Stimulated activated CD4-positive, alpha-beta T cell treated with anti-CD3 and anti-CD28 coated beads, Interleukin-15, amount 100 ng/mL, for 48 hours (primary cell): ENCODE measurements at regions not wholly inside any gene's neighbourhood (a gene's known extent, or its start where the extent isn't known, plus 50 kb on each side); places are given as distances from the start of the nearest gene placed in this dataset.
"Not testable (repeated sequence)": the region's sequence is repeated elsewhere in the genome, so short reads cannot be mapped to it uniquely, and the experiment has no call there.

ENCODE experiments used
- DNase-seq, 2 donors: peaks; one replicate each; pipeline ENCODE4 v3.0.0-alpha.2; 2020; ENCODE audit warnings: low read depth in 2 of 2

GRCh38 chr14:28946267-28946666 is 179.7 kb downstream of the FOXG1 start:
- DNase-seq, result no peak

GRCh38 chr14:28949503-28949902 is 182.9 kb downstream of the FOXG1 start:
- DNase-seq, result no peak

DNA sequence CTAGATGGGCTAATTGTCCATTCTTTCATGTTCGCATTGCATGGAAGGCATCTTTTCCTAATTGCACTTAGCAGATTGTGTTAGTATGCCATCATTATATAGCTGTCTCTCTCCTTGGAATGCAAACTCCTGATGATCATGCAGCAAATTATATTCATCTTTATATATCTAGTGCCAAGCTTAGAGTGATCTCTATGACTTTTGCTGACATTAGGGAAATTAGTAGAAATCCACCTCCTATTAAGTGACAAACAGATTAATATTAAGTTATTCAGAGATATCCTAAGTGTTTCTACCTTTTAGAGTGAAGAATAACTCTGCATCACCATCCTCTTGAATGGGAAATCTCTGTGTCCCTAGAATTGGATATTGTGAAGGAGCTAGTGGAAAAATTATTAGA is 185.6 kb downstream of the FOXG1 start:
- DNase-seq, result no peak

- DNase-seq, result no peak
These were observed 186.1 kb downstream of the FOXG1 start for GRCh38 chr14:28952666-28953065.

DNA sequence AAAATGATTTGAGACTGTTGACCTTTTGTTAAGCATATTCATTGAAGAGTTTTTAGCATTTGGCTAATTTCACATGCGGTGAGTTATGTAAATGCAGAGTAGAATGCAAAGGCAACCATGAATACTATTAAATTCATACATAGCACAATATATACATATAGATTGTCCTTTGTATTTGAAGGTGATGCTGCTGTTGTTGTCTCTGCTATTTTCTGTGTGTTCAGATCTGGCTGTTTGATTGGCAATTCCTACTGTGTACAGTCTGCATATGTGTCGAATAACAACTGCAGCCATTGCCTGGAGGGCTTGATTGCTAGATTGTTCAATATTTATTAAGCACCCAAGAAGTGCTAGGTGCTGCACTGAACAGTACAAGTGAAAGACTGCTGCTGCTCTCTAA is 187.4 kb downstream of the FOXG1 start:
- DNase-seq, result no peak

DNA sequence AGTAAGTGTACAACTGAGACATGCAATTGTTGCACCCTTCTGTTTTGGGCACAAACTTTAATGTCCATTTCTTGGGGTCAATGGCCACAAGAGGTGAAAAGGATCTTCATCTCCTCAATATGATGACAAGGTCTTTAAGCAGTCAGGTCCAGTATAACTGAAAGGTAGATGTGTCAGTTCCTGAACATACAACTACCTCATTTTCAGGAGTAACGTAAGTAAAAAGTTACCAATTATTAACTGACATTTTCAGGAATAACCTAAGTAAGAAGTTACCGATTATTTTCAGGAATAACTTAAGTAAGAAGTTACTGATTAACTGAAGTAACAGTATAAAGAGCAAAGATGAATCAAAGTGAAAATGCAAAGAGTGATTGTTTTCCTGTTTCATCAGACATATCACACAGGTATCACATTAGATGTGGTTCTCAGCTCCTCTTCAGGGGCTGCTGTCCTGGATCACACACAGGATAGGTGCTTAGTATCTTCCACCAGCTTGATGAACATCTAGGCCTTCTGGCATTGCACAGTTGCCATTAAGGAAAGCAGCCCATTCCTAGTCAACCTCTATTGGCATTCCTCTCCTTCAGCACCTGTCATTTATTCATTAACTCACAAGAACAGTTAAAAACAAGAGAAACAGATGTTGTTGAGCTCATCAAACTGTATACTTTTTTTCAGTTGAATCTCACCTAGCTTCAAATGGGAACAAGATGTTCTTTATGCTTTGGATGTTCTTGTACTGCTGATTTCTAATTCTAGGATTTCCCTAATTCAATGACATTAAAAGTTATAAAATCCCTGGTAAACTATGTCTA is 200.0 kb downstream of the FOXG1 start:
- DNase-seq, result no peak

DNA sequence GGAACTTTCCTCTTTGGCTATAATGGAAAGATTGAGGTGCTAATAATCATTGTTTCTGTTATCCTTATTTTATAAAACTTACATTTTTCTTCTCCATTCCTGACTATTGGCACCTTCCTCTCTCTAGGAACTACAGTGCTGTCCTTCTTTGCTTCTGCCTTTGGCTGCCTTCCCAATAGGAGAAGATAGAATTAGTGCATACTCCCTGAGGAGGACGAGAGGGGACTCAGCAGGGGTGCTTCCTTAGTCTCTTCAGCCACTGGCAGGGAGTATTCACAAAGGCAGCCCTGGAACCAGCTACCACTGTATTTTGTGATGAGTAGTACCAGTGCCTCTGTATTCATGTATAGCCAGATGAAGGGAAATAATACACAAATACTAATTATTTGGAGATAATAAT is 208.5 kb downstream of the FOXG1 start:
- DNase-seq, result no peak

DNA sequence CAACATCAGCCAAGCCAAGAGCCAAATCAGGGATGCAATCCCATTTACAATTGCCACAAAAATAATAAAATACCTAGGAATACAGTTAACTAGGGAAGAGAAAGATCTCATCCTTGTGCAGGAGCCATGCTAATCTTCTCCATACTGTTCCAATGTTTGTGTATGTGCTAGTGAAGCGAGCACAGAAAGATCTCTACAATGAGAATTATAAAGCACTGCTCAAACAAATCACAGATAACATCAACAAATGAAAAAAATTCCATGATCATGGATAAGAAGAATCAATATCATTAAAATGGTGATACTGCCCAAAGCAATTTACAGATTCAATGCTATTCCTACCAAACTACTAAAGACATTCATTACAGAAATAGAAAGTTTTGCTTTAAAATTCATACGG is 215.6 kb downstream of the FOXG1 start:
- no peak for DNase-seq

GRCh38 chr14:28983279-28983678 is 216.7 kb downstream of the FOXG1 start:
- DNase-seq, result no peak

- DNase-seq, result no peak
These were observed 220.9 kb downstream of the FOXG1 start for GRCh38 chr14:28987516-28987915.

DNA sequence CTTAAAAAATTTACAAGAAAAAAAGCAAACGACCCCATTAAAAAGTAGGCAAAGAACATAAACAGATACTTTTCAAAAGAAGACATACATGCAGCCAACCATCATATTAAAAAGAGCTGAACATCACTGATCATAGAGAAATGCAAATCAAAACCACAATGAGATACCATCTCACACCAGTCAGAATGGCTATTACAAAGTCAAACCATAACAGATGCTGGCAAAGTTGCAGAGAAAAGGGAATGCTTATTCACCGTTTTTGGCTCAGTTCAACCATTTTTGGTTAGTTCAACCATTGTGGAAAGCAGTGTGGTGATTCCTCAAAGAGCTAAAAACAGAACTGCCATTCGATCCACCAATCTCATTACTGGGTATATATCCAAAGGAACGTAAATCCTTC is 230.6 kb downstream of the FOXG1 start:
- not testable (repeated sequence) for DNase-seq

GRCh38 chr14:28999656-29000055 is 233.1 kb downstream of the FOXG1 start:
- no peak for DNase-seq

DNA sequence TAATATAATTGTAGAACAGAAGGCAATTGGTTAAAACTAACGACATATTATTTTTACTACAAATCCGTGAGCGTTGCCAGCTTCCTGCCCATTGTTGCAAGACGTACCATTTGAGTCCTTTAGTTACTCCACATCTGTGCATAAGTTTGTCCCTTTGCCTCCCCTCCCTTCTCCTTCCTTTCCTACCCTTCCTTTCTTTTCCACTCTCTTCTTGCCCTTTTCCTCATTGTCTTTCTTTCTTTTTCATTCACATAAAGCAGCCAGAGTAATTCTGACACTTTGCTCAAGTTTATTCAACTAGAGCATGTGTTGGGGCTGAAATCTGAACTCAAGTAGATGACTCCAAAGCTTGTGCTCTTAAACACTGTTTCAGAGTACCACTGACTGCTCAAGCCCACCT is 239.1 kb downstream of the FOXG1 start:
- no peak for DNase-seq

DNA sequence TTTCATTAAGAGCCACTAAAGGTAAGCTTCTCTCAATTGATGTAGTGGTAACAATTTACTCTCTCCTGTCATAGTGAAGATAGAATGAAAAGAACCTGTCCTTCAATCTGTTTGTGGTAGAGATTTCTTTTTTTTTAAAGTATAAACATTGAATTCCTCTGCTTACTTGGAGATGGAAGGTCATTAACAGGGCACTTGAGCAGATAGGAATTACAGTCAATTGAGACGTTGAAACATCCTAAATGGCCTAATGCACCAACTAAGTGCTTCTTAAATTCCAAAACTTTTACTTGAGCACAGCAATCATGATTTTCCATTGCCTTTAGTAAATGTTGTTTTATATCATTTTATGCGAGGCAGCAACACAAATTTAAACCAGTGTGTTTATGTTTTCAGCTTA is 241.4 kb downstream of the FOXG1 start:
- no peak for DNase-seq

DNA sequence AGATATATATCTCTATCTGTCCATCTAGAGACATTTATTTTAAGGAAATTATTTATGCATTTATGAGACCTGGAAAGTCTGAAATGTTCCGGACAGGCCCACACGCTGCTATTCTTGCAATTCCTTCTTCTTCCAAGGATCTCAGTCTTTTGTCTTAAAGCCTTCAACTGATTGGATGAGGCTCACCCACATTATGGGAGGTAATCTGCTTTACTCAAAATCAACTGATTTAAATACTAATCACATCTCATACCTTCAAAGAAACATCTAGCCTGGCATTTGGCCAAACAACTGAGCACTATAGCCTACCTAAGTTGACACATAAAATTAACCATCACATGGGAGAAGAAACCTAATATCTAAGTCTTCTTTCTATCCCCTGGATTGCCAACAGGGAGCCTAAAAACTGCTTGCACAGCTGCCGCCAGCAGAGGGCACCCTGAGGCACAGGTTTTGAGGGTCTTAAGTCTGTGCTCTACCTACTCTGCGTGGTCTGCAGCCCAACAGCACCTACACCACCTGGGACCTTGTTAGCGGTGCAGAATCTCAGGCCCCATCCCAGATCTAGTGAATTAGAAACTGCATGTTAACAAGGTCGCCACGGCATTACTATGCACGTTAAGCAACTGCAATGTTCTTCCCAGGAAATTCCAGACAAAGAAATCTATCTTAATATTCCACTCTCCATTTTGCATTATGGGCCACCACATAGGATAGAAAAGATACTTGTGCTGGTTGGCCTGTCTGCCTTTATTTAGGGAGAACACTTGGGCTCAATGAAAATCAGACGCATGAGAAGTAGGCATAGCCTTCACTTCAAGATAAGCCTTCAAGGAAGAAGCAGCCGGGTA is 249.7 kb downstream of the FOXG1 start:
- DNase-seq, result peak in 1 of 2 donors; percentile 0

- DNase-seq, result not testable (repeated sequence)
These were observed 256.9 kb downstream of the FOXG1 start for GRCh38 chr14:29023505-29023904.

DNA sequence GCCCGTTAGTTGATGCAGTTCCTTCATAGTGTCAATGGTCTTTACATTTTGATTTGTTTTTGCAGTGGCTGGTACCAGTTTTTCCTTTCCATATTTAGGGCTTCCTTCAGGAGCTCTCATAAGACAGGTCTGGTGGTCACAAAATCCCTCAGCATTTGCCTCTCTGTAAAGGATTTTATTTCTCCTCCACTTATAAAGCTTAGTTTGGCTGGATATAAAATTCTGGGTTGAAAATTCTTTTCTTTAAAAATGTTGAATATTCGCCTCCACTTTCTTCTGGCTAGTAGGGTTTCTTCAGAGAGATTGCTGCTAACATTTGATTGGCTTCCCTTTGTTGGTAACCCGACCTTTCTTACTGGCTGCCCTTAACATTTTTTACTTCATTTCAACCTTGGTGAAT is 260.9 kb downstream of the FOXG1 start:
- not testable (repeated sequence) for DNase-seq

DNA sequence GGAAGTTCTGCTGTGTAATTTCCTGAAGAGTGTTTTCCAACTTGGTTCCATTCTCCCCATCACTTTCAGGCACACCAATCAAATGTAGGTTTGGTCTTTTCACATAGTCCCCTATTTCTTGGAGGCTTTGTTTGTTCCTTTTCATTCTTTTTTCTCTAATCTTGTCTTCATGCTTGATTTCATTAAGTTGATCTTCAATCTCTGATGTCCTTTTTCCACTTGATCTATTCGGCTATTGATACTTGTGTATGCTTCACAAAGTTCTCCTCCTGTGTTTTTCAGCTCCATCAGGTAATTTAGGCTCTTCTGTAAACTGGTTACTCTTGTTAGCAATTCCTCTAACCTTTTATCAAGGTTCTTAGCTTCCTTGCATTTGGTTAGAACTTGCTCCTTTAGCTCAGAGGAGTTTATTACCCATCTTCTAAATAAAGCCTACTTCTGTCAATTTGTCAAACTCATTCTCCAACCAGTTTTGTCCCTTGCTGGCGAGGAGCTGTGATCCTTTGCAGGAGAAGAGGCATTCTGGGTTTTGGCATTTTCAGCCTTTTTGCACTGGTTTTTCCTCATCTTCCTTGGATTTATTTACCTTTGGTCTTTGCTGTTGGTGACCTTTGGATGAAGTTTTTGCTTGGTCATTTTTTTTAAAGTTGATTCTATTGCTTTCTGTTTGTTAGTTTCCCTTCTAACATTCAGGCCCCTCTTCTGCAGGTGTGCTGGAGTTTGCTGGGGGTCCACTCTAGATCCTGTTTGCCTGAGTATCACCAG is 261.5 kb downstream of the FOXG1 start:
- DNase-seq, result not testable (repeated sequence)

DNA sequence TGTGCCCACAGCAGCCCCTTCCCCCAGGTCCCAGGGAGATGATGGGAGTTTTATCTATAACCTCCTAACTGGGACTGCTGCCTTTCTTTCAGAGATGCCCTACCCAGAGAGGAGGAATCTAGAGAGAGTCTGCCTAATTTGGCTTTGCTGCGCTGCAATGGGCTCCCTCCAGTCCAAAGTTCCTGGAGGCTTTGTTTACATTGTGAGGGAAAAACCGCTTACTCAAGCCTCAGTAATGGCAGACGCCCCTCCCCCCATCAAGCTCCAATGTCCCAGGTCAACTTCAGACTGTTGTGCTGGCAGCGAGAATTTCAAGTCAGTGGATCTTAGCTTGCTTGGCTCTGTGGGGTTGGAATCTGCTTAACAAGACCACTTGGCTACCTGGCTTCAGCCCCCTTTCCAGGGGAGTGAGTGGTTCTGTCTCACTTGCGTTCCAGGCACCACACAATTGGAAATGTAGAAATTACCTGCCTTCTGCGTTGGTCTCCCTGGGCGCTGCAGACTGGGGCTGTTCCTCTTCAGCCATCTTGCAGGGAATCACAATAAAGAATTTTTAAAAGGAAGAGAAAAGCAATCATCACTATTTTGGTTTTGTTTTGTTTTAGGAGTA is 262.5 kb downstream of the FOXG1 start:
- no peak for DNase-seq

DNA sequence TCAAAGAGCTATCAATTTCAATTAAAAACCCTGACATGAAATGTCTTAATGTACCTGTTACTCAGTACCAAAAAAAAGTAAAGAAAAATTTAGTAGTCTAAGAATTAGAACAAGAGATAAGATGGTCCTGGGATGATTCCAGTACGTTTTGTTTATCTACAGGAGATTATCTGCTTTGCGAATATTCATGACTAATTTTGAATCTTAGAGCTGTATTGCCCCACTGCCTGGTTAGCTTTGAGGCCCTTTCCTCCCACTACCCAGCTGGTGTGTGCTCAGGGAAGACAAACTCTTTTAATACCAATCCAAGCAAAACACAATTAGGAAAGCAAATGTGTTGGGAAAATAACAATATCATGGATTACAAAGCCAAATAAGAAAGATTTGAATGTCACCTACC is 263.5 kb downstream of the FOXG1 start:
- no peak for DNase-seq

- no peak for DNase-seq
These were observed 264.4 kb downstream of the FOXG1 start for GRCh38 chr14:29030970-29031369.

GRCh38 chr14:29035134-29035533 is 268.5 kb downstream of the FOXG1 start:
- no peak for DNase-seq
